ENCODE measurements at regions not wholly inside any gene's neighbourhood (a gene's known extent, or its start where the extent isn't known, plus 50 kb on each side); places are given as distances from the start of the nearest gene placed in this dataset.

DNA sequence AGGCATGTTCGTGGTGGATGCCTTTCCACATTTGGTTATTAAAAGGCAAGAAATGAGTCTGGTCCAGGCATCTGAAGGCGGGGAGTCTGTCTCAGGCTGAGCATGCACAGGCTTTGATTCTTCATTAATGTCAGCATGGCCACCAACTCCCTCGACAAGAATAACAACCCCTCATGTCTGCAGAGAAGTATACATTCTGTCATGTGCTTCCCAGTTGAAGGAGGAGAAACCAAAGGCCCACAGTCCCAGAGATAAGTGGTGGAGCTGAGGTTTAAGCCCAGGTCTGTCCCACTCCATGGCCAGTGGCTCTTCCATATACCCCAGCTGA lies 61.6 kb upstream of the LAPTM5 start:
- no peak for TF ChIP-seq CTCF (conservative IDR thresholded peaks at IDR 0.05; ENCODE audit: low read depth, low read length)
- H3K4me3 ChIP-seq (ENCODE audit: low read length), result no peak overlapping the region
- no peak for DNase-seq (ENCODE audit: low read depth)

GRCh38 chr1:30818568-30819243 lies 61.1 kb upstream of the LAPTM5 start:
- peak; percentile 77 for DNase-seq (ENCODE audit: low read depth)
- no peak for TF ChIP-seq CTCF (conservative IDR thresholded peaks at IDR 0.05; ENCODE audit: low read depth, low read length)
- H3K4me3 ChIP-seq (ENCODE audit: low read length), result no peak overlapping the region

GRCh38 chr1:30817548-30817947 lies 60.0 kb upstream of the LAPTM5 start:
- DNase-seq (ENCODE audit: low read depth), result no peak
- TF ChIP-seq CTCF (conservative IDR thresholded peaks at IDR 0.05; ENCODE audit: low read depth, low read length), result no peak
- no peak overlapping the region for H3K4me3 ChIP-seq (ENCODE audit: low read length)

DNA sequence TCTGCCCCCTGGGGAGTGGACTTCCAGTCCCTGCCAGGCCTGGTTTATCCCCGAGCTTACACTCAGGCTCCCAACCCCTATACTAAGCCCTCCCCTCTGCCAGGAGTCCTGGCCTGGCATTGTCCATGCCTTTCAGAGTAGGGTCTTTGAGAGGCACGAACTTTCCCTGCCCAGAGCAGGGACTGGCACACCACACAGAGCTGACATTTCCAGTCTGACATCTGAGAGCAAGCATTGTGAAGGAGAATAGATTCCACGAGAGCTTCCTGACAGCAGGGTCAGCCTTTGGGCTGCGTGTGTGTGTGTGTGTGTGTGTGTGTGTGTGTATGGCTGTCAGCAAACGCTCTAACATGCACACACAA lies 59.5 kb upstream of the LAPTM5 start:
- TF ChIP-seq CTCF (conservative IDR thresholded peaks at IDR 0.05; ENCODE audit: low read depth, low read length), result no peak
- H3K4me3 ChIP-seq (ENCODE audit: low read length), result no peak overlapping the region
- no peak for DNase-seq (ENCODE audit: low read depth)

- DNase-seq (ENCODE audit: low read depth), result peak; percentile 97
- no peak overlapping the region for H3K4me3 ChIP-seq (ENCODE audit: low read length)
- no peak for TF ChIP-seq CTCF (conservative IDR thresholded peaks at IDR 0.05; ENCODE audit: low read depth, low read length)
Measured at GRCh38 chr1:30816211-30817076, 58.9 kb upstream of the LAPTM5 start.

DNA sequence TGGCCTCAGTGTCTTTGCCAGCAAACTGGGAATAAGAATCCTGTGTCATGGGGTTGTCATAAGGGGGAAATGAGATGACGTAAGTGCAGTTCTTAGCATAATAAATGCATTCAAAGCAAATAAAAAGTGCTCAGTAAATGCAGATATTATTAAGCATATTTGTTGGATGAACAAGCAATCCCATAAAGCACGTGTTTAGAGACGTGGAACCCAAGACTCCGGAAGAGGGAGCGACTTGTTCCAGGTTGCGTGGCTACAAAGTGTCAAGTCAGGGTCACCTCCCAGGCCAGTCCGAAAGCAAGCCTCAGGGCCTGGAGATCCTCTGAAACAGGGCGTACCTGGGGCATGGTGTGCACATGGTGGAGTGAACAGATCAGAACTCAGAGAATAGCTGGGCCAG lies 58.0 kb upstream of the LAPTM5 start:
- no peak overlapping the region for H3K4me3 ChIP-seq (ENCODE audit: low read length)
- TF ChIP-seq CTCF (conservative IDR thresholded peaks at IDR 0.05; ENCODE audit: low read depth, low read length), result no peak
- no peak for DNase-seq (ENCODE audit: low read depth)

GRCh38 chr1:30814292-30814691 lies 56.7 kb upstream of the LAPTM5 start:
- no peak overlapping the region for H3K4me3 ChIP-seq (ENCODE audit: low read length)
- TF ChIP-seq CTCF (conservative IDR thresholded peaks at IDR 0.05; ENCODE audit: low read depth, low read length), result no peak
- DNase-seq (ENCODE audit: low read depth), result no peak

Measured in retinal pigment epithelial cell (primary cell).